Stimulated activated effector memory CD8-positive, alpha-beta T cell treated with anti-CD3 and anti-CD28 coated beads, Interleukin-12 subunit alpha, Interleukin-12 subunit beta, amount 100 ng/mL, for 72 hours (primary cell): ENCODE measurements at regions not wholly inside any gene's neighbourhood (a gene's known extent, or its start where the extent isn't known, plus 50 kb on each side); places are given as distances from the start of the nearest gene placed in this dataset.

Experiments
- ATAC-seq: fragments of 150-1000 bp; cut with Tn5 transposase; 2 replicates; pipeline ENCODE4 v1.10.0; 2021
- DNase-seq, 2 donors: peaks; one replicate each; pipeline ENCODE4 v3.0.0; 2021 to 2022; ENCODE audit warnings: low spot score in 2 of 2
- H3K27ac Mint-ChIP-seq: one replicate; pipeline ENCODE4 v1.8.0; 2022; ENCODE audit warnings: mild to moderate bottlenecking, mixed read lengths
- H3K36me3 Mint-ChIP-seq: one replicate; pipeline ENCODE4 v1.8.0; 2022; ENCODE audit warnings: mild to moderate bottlenecking, mixed read lengths
- H3K4me1 Mint-ChIP-seq: one replicate; pipeline ENCODE4 v1.8.0; 2022; ENCODE audit warnings: mixed read lengths
- H3K4me3 Mint-ChIP-seq: one replicate; pipeline ENCODE4 v1.8.0; 2022; ENCODE audit warnings: mild to moderate bottlenecking, mixed read lengths
- H3K9me3 Mint-ChIP-seq: one replicate; pipeline ENCODE4 v1.8.0; 2022; ENCODE audit warnings: mixed read lengths

DNA sequence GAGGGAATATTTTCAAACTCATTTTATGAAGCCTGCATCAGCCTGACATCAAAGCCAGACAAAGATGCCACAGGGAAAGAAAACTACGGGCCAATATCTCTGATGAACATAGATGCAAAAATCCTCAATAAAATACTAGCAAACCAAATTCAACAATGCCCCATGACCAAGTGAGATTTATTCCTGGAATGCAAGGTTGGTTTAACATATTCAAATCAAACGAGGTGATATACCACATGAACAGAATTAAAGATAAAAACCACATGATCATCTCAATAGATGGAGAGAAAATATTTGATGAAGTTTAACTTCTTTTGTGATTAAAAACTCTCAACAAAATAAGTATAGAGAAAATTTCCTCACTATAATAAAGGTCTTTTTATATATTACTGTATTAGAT lies 792.0 kb upstream of the ZNF608 start:
- no peaks in the 10 kb centered on the region for H3K4me1 Mint-ChIP-seq
- H3K36me3 Mint-ChIP-seq, result no peaks in the 10 kb centered on the region
- peaks cover 21% of the 10 kb centered on the region for H3K9me3 Mint-ChIP-seq
- DNase-seq (no peak), ATAC-seq (no peak)
- H3K27ac Mint-ChIP-seq, result no peak overlapping the region
- H3K4me3 Mint-ChIP-seq, result no peak overlapping the region

- Mint-ChIP-seq H3K36me3 (no peaks in the 10 kb centered on the region), H3K27ac (no peak overlapping the region), H3K9me3 (peaks cover 19% of the 10 kb centered on the region), H3K4me1 (no peaks in the 10 kb centered on the region), H3K4me3 (no peak overlapping the region)
- no peak for DNase-seq
- ATAC-seq, result no peak
Observed at GRCh38 chr5:125541085-125541484, 794.6 kb upstream of the ZNF608 start.

- Mint-ChIP-seq H3K4me3 (no peak overlapping the region), H3K36me3 (no peaks in the 10 kb centered on the region), H3K9me3 (peaks cover 15% of the 10 kb centered on the region), H3K4me1 (no peaks in the 10 kb centered on the region), H3K27ac (no peak overlapping the region)
- no peak for DNase-seq
- ATAC-seq, result no peak
Observed at GRCh38 chr5:125549322-125549911, 803.0 kb upstream of the ZNF608 start.

DNA sequence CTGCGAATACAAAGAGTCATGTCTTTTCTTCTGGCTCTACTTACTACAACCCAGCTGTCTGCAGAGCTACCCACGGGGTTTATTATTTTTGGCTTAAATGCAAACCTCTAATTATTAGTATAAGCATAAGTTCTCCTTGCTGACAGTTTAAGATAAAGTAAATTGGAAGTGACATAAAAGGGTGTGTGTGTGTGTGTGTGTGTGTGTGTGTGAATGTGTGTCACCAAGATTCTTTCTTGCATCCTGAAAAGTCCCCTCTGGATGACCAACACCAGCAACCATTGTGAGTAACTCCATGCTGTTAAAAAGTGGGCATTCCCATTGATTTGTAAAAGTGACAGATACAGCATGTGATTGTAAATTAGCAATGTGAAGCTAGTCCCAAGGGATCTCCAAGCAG lies 803.8 kb upstream of the ZNF608 start:
- ATAC-seq, result no peak
- Mint-ChIP-seq H3K36me3 (no peaks in the 10 kb centered on the region), H3K27ac (no peak overlapping the region), H3K4me1 (no peaks in the 10 kb centered on the region), H3K9me3 (peaks cover 15% of the 10 kb centered on the region), H3K4me3 (no peak overlapping the region)
- no peak for DNase-seq

GRCh38 chr5:125551246-125551645 lies 804.8 kb upstream of the ZNF608 start:
- Mint-ChIP-seq H3K4me1 (no peaks in the 10 kb centered on the region), H3K4me3 (no peak overlapping the region), H3K9me3 (peaks cover 18% of the 10 kb centered on the region), H3K27ac (no peak overlapping the region), H3K36me3 (no peaks in the 10 kb centered on the region)
- ATAC-seq (no peak), DNase-seq (no peak)

GRCh38 chr5:125551797-125552196 lies 805.4 kb upstream of the ZNF608 start:
- H3K9me3 Mint-ChIP-seq, result peaks cover 18% of the 10 kb centered on the region
- DNase-seq (no peak), ATAC-seq (no peak)
- no peak overlapping the region for H3K4me3 Mint-ChIP-seq
- H3K36me3 Mint-ChIP-seq, result no peaks in the 10 kb centered on the region
- H3K4me1 Mint-ChIP-seq, result no peaks in the 10 kb centered on the region
- H3K27ac Mint-ChIP-seq, result no peak overlapping the region

DNA sequence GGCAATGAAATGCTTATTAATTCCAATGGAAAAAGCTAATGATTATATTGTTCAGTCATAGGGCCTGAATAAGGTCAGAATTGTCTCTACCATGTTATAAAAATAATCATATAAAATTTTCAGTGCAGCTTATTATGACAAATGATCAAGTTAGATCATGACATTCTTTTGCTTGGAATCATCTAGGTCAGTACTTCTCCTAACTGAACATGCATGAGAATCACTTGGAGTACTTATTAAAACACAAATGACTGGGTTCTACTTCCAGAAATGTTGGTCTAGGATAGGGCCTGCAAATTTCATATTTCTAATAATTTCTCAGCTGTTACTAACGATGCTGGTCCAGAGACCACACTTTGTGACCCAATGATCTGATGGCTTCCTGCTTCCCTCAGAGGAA lies 806.0 kb upstream of the ZNF608 start:
- H3K9me3 Mint-ChIP-seq, result peaks cover 18% of the 10 kb centered on the region
- DNase-seq (no peak), ATAC-seq (no peak)
- no peak overlapping the region for H3K27ac Mint-ChIP-seq
- H3K4me3 Mint-ChIP-seq, result no peak overlapping the region
- H3K36me3 Mint-ChIP-seq, result no peaks in the 10 kb centered on the region
- no peaks in the 10 kb centered on the region for H3K4me1 Mint-ChIP-seq

DNA sequence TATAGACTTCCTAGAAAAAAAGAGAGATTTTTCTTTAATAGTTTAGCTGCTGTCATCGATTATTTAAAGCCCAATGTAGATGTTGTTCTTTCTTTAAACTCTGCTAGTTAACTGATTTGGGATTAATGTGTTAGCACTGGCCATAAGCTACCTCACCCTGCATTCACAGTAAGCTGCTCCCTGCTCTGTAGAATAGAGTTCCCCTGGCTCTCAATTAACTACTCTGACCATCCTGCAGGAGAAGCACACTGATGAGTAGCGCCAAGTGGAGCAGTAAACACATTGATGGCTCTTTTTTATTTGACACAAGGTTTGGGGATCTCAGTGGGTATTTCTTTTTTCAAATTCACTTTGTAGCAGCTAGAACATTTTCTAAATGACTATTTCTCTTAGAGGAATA lies 807.9 kb upstream of the ZNF608 start:
- H3K9me3 Mint-ChIP-seq, result peaks cover 13% of the 10 kb centered on the region
- no peak overlapping the region for H3K27ac Mint-ChIP-seq
- no peak for DNase-seq
- no peak for ATAC-seq
- H3K36me3 Mint-ChIP-seq, result no peaks in the 10 kb centered on the region
- no peak overlapping the region for H3K4me3 Mint-ChIP-seq
- H3K4me1 Mint-ChIP-seq, result no peaks in the 10 kb centered on the region

DNA sequence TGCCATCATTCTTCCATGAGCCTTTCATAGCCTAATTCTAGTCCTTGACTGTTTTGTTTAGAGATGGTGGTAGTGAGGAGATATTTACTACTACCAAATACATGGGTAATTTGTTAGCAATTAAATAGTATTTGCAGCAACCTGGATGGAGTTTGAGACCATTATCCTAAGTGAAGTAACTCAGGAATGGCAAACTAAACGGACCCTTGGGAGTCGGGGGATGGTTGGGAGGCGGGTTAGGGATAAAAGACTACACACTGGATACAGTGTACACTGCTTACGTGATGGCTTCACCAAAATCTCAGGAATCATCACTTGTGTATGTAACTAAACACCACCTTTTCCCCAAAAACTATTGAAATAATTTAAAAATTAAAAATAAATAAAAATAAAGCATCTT lies 809.2 kb upstream of the ZNF608 start:
- Mint-ChIP-seq H3K9me3 (peaks cover 14% of the 10 kb centered on the region), H3K36me3 (no peaks in the 10 kb centered on the region), H3K4me1 (no peaks in the 10 kb centered on the region), H3K4me3 (no peak overlapping the region), H3K27ac (no peak overlapping the region)
- ATAC-seq, result no peak
- DNase-seq, result no peak

DNA sequence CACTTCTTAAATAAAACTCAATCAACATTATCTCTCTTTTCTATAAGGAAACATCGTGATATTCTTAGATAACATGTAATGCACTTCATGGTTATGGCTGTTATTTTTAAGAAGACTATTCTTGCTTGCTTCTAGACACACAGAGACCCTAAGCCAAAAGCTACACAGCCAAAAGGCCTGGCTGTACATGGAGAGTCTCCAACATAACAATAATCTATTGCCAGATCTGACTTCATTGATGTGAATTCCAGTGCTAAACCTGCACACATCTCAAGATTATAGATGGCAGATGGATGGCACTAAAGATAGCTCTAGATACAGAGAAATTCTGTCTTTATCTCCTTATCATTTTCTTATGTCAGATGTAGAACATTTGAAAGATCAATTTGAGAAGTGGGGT lies 811.6 kb upstream of the ZNF608 start:
- Mint-ChIP-seq H3K4me1 (no peaks in the 10 kb centered on the region), H3K27ac (no peak overlapping the region), H3K4me3 (no peak overlapping the region), H3K36me3 (no peaks in the 10 kb centered on the region), H3K9me3 (peaks cover 15% of the 10 kb centered on the region)
- ATAC-seq, result no peak
- DNase-seq, result no peak

- ATAC-seq, result no peak
- DNase-seq, result no peak
Observed at GRCh38 chr5:125558466-125558865, 812.0 kb upstream of the ZNF608 start.

DNA sequence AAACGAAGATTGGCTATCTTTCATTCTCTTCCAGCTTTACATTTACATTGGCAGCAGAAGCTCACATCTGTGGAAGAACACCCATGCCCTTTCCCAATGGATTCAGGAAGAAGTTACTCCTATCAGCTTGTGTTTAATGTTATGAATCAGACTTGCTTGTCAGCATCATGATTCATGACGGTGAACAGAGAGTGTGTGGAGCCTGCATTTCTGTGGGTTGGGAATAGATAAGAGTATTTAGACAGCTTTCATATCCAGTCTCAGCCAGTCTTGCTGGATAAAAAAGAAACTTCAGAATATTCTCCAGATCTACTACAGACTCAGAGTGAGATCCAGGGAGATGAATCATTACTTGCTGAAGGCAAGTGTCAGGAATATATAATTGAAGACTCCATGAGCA lies 812.9 kb upstream of the ZNF608 start:
- ATAC-seq (no peak), DNase-seq (no peak)
- no peak overlapping the region for H3K4me3 Mint-ChIP-seq
- H3K27ac Mint-ChIP-seq, result no peak overlapping the region
- no peaks in the 10 kb centered on the region for H3K36me3 Mint-ChIP-seq
- no peaks in the 10 kb centered on the region for H3K4me1 Mint-ChIP-seq
- peaks cover 10% of the 10 kb centered on the region for H3K9me3 Mint-ChIP-seq

More at GRCh38 chr5:125558466-125558865, 812.0 kb upstream of the ZNF608 start:
- Mint-ChIP-seq H3K4me1 (no peaks in the 10 kb centered on the region), H3K36me3 (no peaks in the 10 kb centered on the region), H3K9me3 (peaks cover 12% of the 10 kb centered on the region), H3K27ac (no peak overlapping the region), H3K4me3 (no peak overlapping the region)

DNA sequence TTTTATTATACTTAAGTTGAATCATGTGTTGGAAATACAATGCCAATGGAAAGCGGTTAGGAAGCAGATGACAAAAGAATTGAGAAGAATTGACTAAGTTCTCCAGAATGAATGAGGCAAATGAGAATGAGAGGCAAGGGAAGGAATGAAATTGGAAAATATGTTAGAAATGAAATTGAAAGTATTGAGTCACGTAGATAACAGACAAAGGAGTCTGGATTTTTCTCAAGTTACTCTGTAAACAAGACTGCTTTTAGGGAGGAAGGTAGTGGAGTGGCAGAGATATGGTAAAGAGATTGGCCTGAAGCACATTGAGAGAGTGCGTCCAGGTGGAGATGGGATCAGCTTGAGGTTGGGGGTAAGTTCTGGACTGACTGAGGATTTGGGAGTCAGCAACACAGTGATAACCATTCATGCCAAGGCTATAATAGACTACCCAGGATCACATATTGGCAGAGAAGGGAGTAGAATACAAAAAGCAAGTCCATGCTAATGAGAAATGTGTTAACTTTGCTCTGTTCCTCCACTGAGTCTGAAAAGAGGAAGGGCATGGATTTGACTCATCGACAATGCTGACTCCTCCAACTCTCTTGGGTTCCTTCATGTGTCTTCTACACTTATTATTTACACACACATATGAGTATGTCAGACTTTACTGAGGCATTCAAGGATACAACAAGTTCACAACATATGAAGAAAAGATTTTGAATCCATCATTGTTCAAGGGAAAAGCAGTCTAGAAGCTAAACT lies 814.2 kb upstream of the ZNF608 start:
- Mint-ChIP-seq H3K4me1 (no peaks in the 10 kb centered on the region), H3K27ac (no peak overlapping the region), H3K36me3 (no peaks in the 10 kb centered on the region), H3K9me3 (peaks cover 10% of the 10 kb centered on the region), H3K4me3 (no peak overlapping the region)
- no peak for ATAC-seq
- DNase-seq, result no peak

- DNase-seq (no peak), ATAC-seq (no peak)
- peaks cover 13% of the 10 kb centered on the region for H3K9me3 Mint-ChIP-seq
- H3K4me1 Mint-ChIP-seq, result no peaks in the 10 kb centered on the region
- no peak overlapping the region for H3K4me3 Mint-ChIP-seq
- H3K27ac Mint-ChIP-seq, result no peak overlapping the region
- H3K36me3 Mint-ChIP-seq, result no peaks in the 10 kb centered on the region
Observed at GRCh38 chr5:125564317-125564975, 818.0 kb upstream of the ZNF608 start.

GRCh38 chr5:125574491-125575044 lies 828.1 kb upstream of the ZNF608 start:
- peaks cover 4% of the 10 kb centered on the region for H3K9me3 Mint-ChIP-seq
- no peaks in the 10 kb centered on the region for H3K36me3 Mint-ChIP-seq
- ATAC-seq (no peak), DNase-seq (no peak)
- no peak overlapping the region for H3K27ac Mint-ChIP-seq
- no peaks in the 10 kb centered on the region for H3K4me1 Mint-ChIP-seq
- H3K4me3 Mint-ChIP-seq, result no peak overlapping the region
